ENCODE measurements at regions not wholly inside any gene's neighbourhood (a gene's known extent, or its start where the extent isn't known, plus 50 kb on each side); places are given as distances from the start of the nearest gene placed in this dataset.

GRCh38 chr20:39600871-39601270 is 638.7 kb downstream of the DHX35 start:
- Histone ChIP-seq H3K4me1 (ENCODE audit: control extremely low read depth in 1 of 4, control insufficient read depth in 4 of 4, insufficient read depth in 4 of 4, low read length in 3 of 4) (no peaks in the 10 kb centered on the region), H3K27me3 (replicated peaks in 2 of 5; ENCODE audit: control insufficient read depth in 4 of 5, insufficient read depth in 5 of 5, low read length in 4 of 5) (peaks cover 0 to 4% (median 0%) of the 10 kb centered on the region in 5 experiments), H3K27ac (ENCODE audit: insufficient read depth in 1 of 2, low read depth in 1 of 2, low read length in 2 of 2, poor library complexity in 1 of 2, severe bottlenecking in 2 of 2) (no peak overlapping the region), H3K4me3 (ENCODE audit: control insufficient read depth in 1 of 7, extremely low read depth in 1 of 7, insufficient read depth in 4 of 7, low read depth in 2 of 7, low read length in 6 of 7) (no peak overlapping the region), H3K9me3 (ENCODE audit: control extremely low read depth in 1 of 5, control insufficient read depth in 4 of 5, insufficient read depth in 2 of 5, low read depth in 1 of 5, low read length in 4 of 5) (no peaks in the 10 kb centered on the region), H3K36me3 (ENCODE audit: control insufficient read depth in 4 of 4, insufficient read depth in 4 of 4, low read length in 3 of 4) (no peaks in the 10 kb centered on the region)
- CTCF ChIA-PET = no interaction called here
- WGBS (ENCODE audit: insufficient coverage) = no CpG with 5 or more reads among the region's 3 CpGs
- POLR2A ChIA-PET = no interaction called here
- DNase-seq = no peak

GRCh38 chr20:39600156-39600555 is 638.0 kb downstream of the DHX35 start:
- H3K9me3 ChIP-seq (ENCODE audit: control extremely low read depth in 1 of 5, control insufficient read depth in 4 of 5, insufficient read depth in 2 of 5, low read depth in 1 of 5, low read length in 4 of 5) = no peaks in the 10 kb centered on the region
- no peak for DNase-seq
- H3K4me3 ChIP-seq (ENCODE audit: control insufficient read depth in 1 of 7, extremely low read depth in 1 of 7, insufficient read depth in 4 of 7, low read depth in 2 of 7, low read length in 6 of 7) = no peak overlapping the region
- WGBS (ENCODE audit: insufficient coverage) = 95% methylated on average over 1 of the region's 1 CpG
- H3K36me3 ChIP-seq (ENCODE audit: control insufficient read depth in 4 of 4, insufficient read depth in 4 of 4, low read length in 3 of 4) = no peaks in the 10 kb centered on the region
- peaks cover 0 to 4% (median 0%) of the 10 kb centered on the region in 5 experiments for H3K27me3 ChIP-seq (replicated peaks in 2 of 5; ENCODE audit: control insufficient read depth in 4 of 5, insufficient read depth in 5 of 5, low read length in 4 of 5)
- ChIA-PET CTCF (no interaction called here), POLR2A (no interaction called here)
- no peaks in the 10 kb centered on the region for H3K4me1 ChIP-seq (ENCODE audit: control extremely low read depth in 1 of 4, control insufficient read depth in 4 of 4, insufficient read depth in 4 of 4, low read length in 3 of 4)
- no peak overlapping the region for H3K27ac ChIP-seq (ENCODE audit: insufficient read depth in 1 of 2, low read depth in 1 of 2, low read length in 2 of 2, poor library complexity in 1 of 2, severe bottlenecking in 2 of 2)

- ChIA-PET CTCF (no interaction called here), POLR2A (no interaction called here)
- Histone ChIP-seq H3K27me3 (replicated peaks in 2 of 5; ENCODE audit: control insufficient read depth in 4 of 5, insufficient read depth in 5 of 5, low read length in 4 of 5) (no peaks in the 10 kb centered on the region), H3K4me3 (ENCODE audit: control insufficient read depth in 1 of 7, extremely low read depth in 1 of 7, insufficient read depth in 4 of 7, low read depth in 2 of 7, low read length in 6 of 7) (no peak overlapping the region), H3K9me3 (ENCODE audit: control extremely low read depth in 1 of 5, control insufficient read depth in 4 of 5, insufficient read depth in 2 of 5, low read depth in 1 of 5, low read length in 4 of 5) (no peaks in the 10 kb centered on the region), H3K27ac (ENCODE audit: insufficient read depth in 1 of 2, low read depth in 1 of 2, low read length in 2 of 2, poor library complexity in 1 of 2, severe bottlenecking in 2 of 2) (no peak overlapping the region), H3K4me1 (ENCODE audit: control extremely low read depth in 1 of 4, control insufficient read depth in 4 of 4, insufficient read depth in 4 of 4, low read length in 3 of 4) (no peaks in the 10 kb centered on the region), H3K36me3 (ENCODE audit: control insufficient read depth in 4 of 4, insufficient read depth in 4 of 4, low read length in 3 of 4) (no peaks in the 10 kb centered on the region)
- no peak for DNase-seq
- 98% methylated on average over 4 of the region's 6 CpGs for WGBS (ENCODE audit: insufficient coverage)
Observed at GRCh38 chr20:39596554-39596953, 634.4 kb downstream of the DHX35 start.

GRCh38 chr20:39592371-39592770 is 630.2 kb downstream of the DHX35 start:
- WGBS (ENCODE audit: insufficient coverage) = 88% methylated on average over 4 of the region's 7 CpGs
- no peaks in the 10 kb centered on the region for H3K4me1 ChIP-seq (ENCODE audit: control extremely low read depth in 1 of 4, control insufficient read depth in 4 of 4, insufficient read depth in 4 of 4, low read length in 3 of 4)
- DNase-seq = no peak
- POLR2A ChIA-PET = no interaction called here
- H3K36me3 ChIP-seq (ENCODE audit: control insufficient read depth in 4 of 4, insufficient read depth in 4 of 4, low read length in 3 of 4) = no peaks in the 10 kb centered on the region
- H3K4me3 ChIP-seq (ENCODE audit: control insufficient read depth in 1 of 7, extremely low read depth in 1 of 7, insufficient read depth in 4 of 7, low read depth in 2 of 7, low read length in 6 of 7) = no peak overlapping the region
- no peak overlapping the region for H3K27ac ChIP-seq (ENCODE audit: insufficient read depth in 1 of 2, low read depth in 1 of 2, low read length in 2 of 2, poor library complexity in 1 of 2, severe bottlenecking in 2 of 2)
- no peaks in the 10 kb centered on the region for H3K9me3 ChIP-seq (ENCODE audit: control extremely low read depth in 1 of 5, control insufficient read depth in 4 of 5, insufficient read depth in 2 of 5, low read depth in 1 of 5, low read length in 4 of 5)
- CTCF ChIA-PET = no interaction called here
- H3K27me3 ChIP-seq (replicated peaks in 2 of 5; ENCODE audit: control insufficient read depth in 4 of 5, insufficient read depth in 5 of 5, low read length in 4 of 5) = no peaks in the 10 kb centered on the region

- Histone ChIP-seq H3K4me1 (ENCODE audit: control extremely low read depth in 1 of 4, control insufficient read depth in 4 of 4, insufficient read depth in 4 of 4, low read length in 3 of 4) (no peaks in the 10 kb centered on the region), H3K9me3 (ENCODE audit: control extremely low read depth in 1 of 5, control insufficient read depth in 4 of 5, insufficient read depth in 2 of 5, low read depth in 1 of 5, low read length in 4 of 5) (no peaks in the 10 kb centered on the region), H3K27me3 (replicated peaks in 2 of 5; ENCODE audit: control insufficient read depth in 4 of 5, insufficient read depth in 5 of 5, low read length in 4 of 5) (no peaks in the 10 kb centered on the region), H3K27ac (ENCODE audit: insufficient read depth in 1 of 2, low read depth in 1 of 2, low read length in 2 of 2, poor library complexity in 1 of 2, severe bottlenecking in 2 of 2) (no peak overlapping the region), H3K4me3 (ENCODE audit: control insufficient read depth in 1 of 7, extremely low read depth in 1 of 7, insufficient read depth in 4 of 7, low read depth in 2 of 7, low read length in 6 of 7) (no peak overlapping the region), H3K36me3 (ENCODE audit: control insufficient read depth in 4 of 4, insufficient read depth in 4 of 4, low read length in 3 of 4) (no peaks in the 10 kb centered on the region)
- DNase-seq = no peak
- 0% methylated on average over 1 of the region's 5 CpGs for WGBS (ENCODE audit: insufficient coverage)
- ChIA-PET POLR2A (no interaction called here), CTCF (no interaction called here)
Observed at GRCh38 chr20:39588148-39588757, 626.1 kb downstream of the DHX35 start.

- 63% methylated on average over 1 of the region's 1 CpG for whole genome bisulfite sequencing (ENCODE audit: insufficient coverage)
- no peak for DNase-seq
- Histone ChIP-seq H3K9me3 (ENCODE audit: control extremely low read depth in 1 of 5, control insufficient read depth in 4 of 5, insufficient read depth in 2 of 5, low read depth in 1 of 5, low read length in 4 of 5) (no peaks in the 10 kb centered on the region), H3K4me1 (ENCODE audit: control extremely low read depth in 1 of 4, control insufficient read depth in 4 of 4, insufficient read depth in 4 of 4, low read length in 3 of 4) (no peaks in the 10 kb centered on the region), H3K27me3 (replicated peaks in 2 of 5; ENCODE audit: control insufficient read depth in 4 of 5, insufficient read depth in 5 of 5, low read length in 4 of 5) (no peaks in the 10 kb centered on the region), H3K36me3 (ENCODE audit: control insufficient read depth in 4 of 4, insufficient read depth in 4 of 4, low read length in 3 of 4) (no peaks in the 10 kb centered on the region), H3K27ac (ENCODE audit: insufficient read depth in 1 of 2, low read depth in 1 of 2, low read length in 2 of 2, poor library complexity in 1 of 2, severe bottlenecking in 2 of 2) (no peak overlapping the region), H3K4me3 (ENCODE audit: control insufficient read depth in 1 of 7, extremely low read depth in 1 of 7, insufficient read depth in 4 of 7, low read depth in 2 of 7, low read length in 6 of 7) (no peak overlapping the region)
- ChIA-PET CTCF (no interaction called here), POLR2A (no interaction called here)
Observed at GRCh38 chr20:39581034-39581433, 618.9 kb downstream of the DHX35 start.

- DNase-seq = no peak
- H3K27ac ChIP-seq (ENCODE audit: insufficient read depth in 1 of 2, low read depth in 1 of 2, low read length in 2 of 2, poor library complexity in 1 of 2, severe bottlenecking in 2 of 2) = no peak overlapping the region
- peaks cover 0 to 4% (median 0%) of the 10 kb centered on the region in 5 experiments for H3K9me3 ChIP-seq (ENCODE audit: control extremely low read depth in 1 of 5, control insufficient read depth in 4 of 5, insufficient read depth in 2 of 5, low read depth in 1 of 5, low read length in 4 of 5)
- no peaks in the 10 kb centered on the region for H3K27me3 ChIP-seq (replicated peaks in 2 of 5; ENCODE audit: control insufficient read depth in 4 of 5, insufficient read depth in 5 of 5, low read length in 4 of 5)
- CTCF ChIA-PET = no interaction called here
- POLR2A ChIA-PET = no interaction called here
- H3K4me1 ChIP-seq (ENCODE audit: control extremely low read depth in 1 of 4, control insufficient read depth in 4 of 4, insufficient read depth in 4 of 4, low read length in 3 of 4) = no peaks in the 10 kb centered on the region
- H3K4me3 ChIP-seq (ENCODE audit: control insufficient read depth in 1 of 7, extremely low read depth in 1 of 7, insufficient read depth in 4 of 7, low read depth in 2 of 7, low read length in 6 of 7) = no peak overlapping the region
- H3K36me3 ChIP-seq (ENCODE audit: control insufficient read depth in 4 of 4, insufficient read depth in 4 of 4, low read length in 3 of 4) = no peaks in the 10 kb centered on the region
- no CpG with 5 or more reads among the region's 5 CpGs for WGBS (ENCODE audit: insufficient coverage)
Observed at GRCh38 chr20:39576771-39577170, 614.6 kb downstream of the DHX35 start.

Data from common myeloid progenitor, CD34-positive (primary cell).